ENCODE measurements at regions not wholly inside any gene's neighbourhood (a gene's known extent, or its start where the extent isn't known, plus 50 kb on each side); places are given as distances from the start of the nearest gene placed in this dataset.
A peak's percentile ranks its signal among the peaks of the same experiment; 100 is the strongest.
"Not testable (repeated sequence)": the region's sequence is repeated elsewhere in the genome, so short reads cannot be mapped to it uniquely, and the experiment has no call there.

- Histone ChIP-seq H3K9ac (ENCODE audit: low read depth, low read length, poor library complexity) (no peak overlapping the region), H4K8ac (ENCODE audit: low read depth, low read length) (no peak overlapping the region), H2BK15ac (ENCODE audit: low read length) (peak overlapping the region; percentile 65), H3K4me1 (ENCODE audit: control insufficient read depth in 2 of 2, insufficient read depth in 1 of 2, low read depth in 1 of 2, low read length in 2 of 2) (no peaks in the 10 kb centered on the region), H3K4me2 (ENCODE audit: insufficient read depth, low read length, poor library complexity, severe bottlenecking) (no peak overlapping the region), H3K18ac (ENCODE audit: low read length) (no peak overlapping the region), H3K27me3 (ENCODE audit: control insufficient read depth in 3 of 3, insufficient read depth in 3 of 3, low read depth in 1 of 3, low read length in 3 of 3) (no peaks in the 10 kb centered on the region), H3K36me3 (replicated peaks in 1 of 2; ENCODE audit: control insufficient read depth in 2 of 2, insufficient read depth in 2 of 2, low read length in 2 of 2) (no peaks in the 10 kb centered on the region), H3K9me3 (replicated peaks in 1 of 2; ENCODE audit: control insufficient read depth in 2 of 2, insufficient read depth in 1 of 2, low read depth in 1 of 2, low read length in 2 of 2) (peaks cover 7 to 18% of the 10 kb centered on the region in 2 donors), H2BK5ac (ENCODE audit: low read length) (no peak overlapping the region), H3K4me3 (ENCODE audit: low read length in 2 of 2) (no peak overlapping the region), H2BK12ac (ENCODE audit: low read length) (no peak overlapping the region), H3K79me1 (ENCODE audit: low read depth, low read length) (no peaks in the 10 kb centered on the region), H2AK5ac (ENCODE audit: low read depth, low read length) (no peak overlapping the region), H3K14ac (ENCODE audit: low read length) (no peak overlapping the region), H2BK120ac (ENCODE audit: low read depth, low read length) (no peak overlapping the region), H3K23ac (ENCODE audit: low read depth, low read length, poor library complexity) (no peak overlapping the region), H2AFZ (ENCODE audit: low read length) (no peak overlapping the region), H3K4ac (ENCODE audit: low read length) (no peak overlapping the region), H4K91ac (ENCODE audit: low read depth, low read length, poor library complexity) (no peak overlapping the region), H3K27ac (replicated peaks; ENCODE audit: low read length) (no peak overlapping the region)
- WGBS, 2 donors (ENCODE audit: extremely low coverage in 2 of 2, insufficient read length in 2 of 2, insufficient replicate concordance in 1 of 2): no CpG with 5 or more reads among the region's 1 CpG
- no peak for DNase-seq (ENCODE audit: low spot score)
These were observed 1202.4 kb upstream of the ATXN8OS start for GRCh38 chr13:68905186-68905585.

- Histone ChIP-seq H3K9ac (ENCODE audit: low read depth, low read length, poor library complexity) (no peak overlapping the region), H4K91ac (ENCODE audit: low read depth, low read length, poor library complexity) (no peak overlapping the region), H3K23ac (ENCODE audit: low read depth, low read length, poor library complexity) (no peak overlapping the region), H3K4me1 (ENCODE audit: control insufficient read depth in 2 of 2, insufficient read depth in 1 of 2, low read depth in 1 of 2, low read length in 2 of 2) (peaks cover 2% of the 10 kb centered on the region in 2 donors), H3K4me3 (ENCODE audit: low read length in 2 of 2) (no peak overlapping the region), H3K18ac (ENCODE audit: low read length) (no peak overlapping the region), H2BK15ac (ENCODE audit: low read length) (no peak overlapping the region), H3K4me2 (ENCODE audit: insufficient read depth, low read length, poor library complexity, severe bottlenecking) (no peak overlapping the region), H3K27me3 (ENCODE audit: control insufficient read depth in 3 of 3, insufficient read depth in 3 of 3, low read depth in 1 of 3, low read length in 3 of 3) (no peaks in the 10 kb centered on the region), H2BK12ac (ENCODE audit: low read length) (no peak overlapping the region), H2AFZ (ENCODE audit: low read length) (peak overlapping the region; percentile 51), H2AK5ac (ENCODE audit: low read depth, low read length) (no peak overlapping the region), H3K79me1 (ENCODE audit: low read depth, low read length) (no peaks in the 10 kb centered on the region), H2BK5ac (ENCODE audit: low read length) (no peak overlapping the region), H3K27ac (replicated peaks; ENCODE audit: low read length) (no peak overlapping the region), H3K9me3 (replicated peaks in 1 of 2; ENCODE audit: control insufficient read depth in 2 of 2, insufficient read depth in 1 of 2, low read depth in 1 of 2, low read length in 2 of 2) (peaks cover 0 to 5% of the 10 kb centered on the region in 2 donors), H4K8ac (ENCODE audit: low read depth, low read length) (no peak overlapping the region), H3K36me3 (replicated peaks in 1 of 2; ENCODE audit: control insufficient read depth in 2 of 2, insufficient read depth in 2 of 2, low read length in 2 of 2) (no peaks in the 10 kb centered on the region), H3K14ac (ENCODE audit: low read length) (no peak overlapping the region), H3K4ac (ENCODE audit: low read length) (no peak overlapping the region), H2BK120ac (ENCODE audit: low read depth, low read length) (no peak overlapping the region)
- DNase-seq (ENCODE audit: low spot score): no peak
These were observed 1210.2 kb upstream of the ATXN8OS start for GRCh38 chr13:68897331-68897928.

DNA sequence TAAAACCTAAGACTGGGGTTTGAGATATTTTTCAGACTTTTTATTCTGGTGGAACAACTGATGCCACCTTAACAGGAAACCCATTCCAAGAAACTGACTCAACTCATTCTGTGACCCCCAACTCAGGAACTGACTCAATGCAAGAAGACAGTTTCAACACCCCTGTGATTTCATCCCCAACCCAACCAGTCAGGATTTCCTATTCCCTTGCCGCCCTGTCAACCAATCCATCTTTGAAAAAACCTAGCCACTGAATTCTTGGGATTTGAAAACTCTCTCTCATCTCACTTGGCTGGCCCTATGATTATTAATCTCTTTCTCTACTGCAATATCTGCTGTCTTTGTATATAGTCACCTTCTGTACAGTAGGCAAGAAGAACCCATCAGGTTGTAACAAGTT, 1211.9 kb upstream of the ATXN8OS start:
- Histone ChIP-seq H3K27ac (replicated peaks; ENCODE audit: low read length) (no peak overlapping the region), H3K27me3 (ENCODE audit: control insufficient read depth in 3 of 3, insufficient read depth in 3 of 3, low read depth in 1 of 3, low read length in 3 of 3) (no peaks in the 10 kb centered on the region), H2BK5ac (ENCODE audit: low read length) (no peak overlapping the region), H2BK15ac (ENCODE audit: low read length) (no peak overlapping the region), H2BK120ac (ENCODE audit: low read depth, low read length) (no peak overlapping the region), H3K4ac (ENCODE audit: low read length) (no peak overlapping the region), H2BK12ac (ENCODE audit: low read length) (no peak overlapping the region), H2AFZ (ENCODE audit: low read length) (no peak overlapping the region), H3K4me1 (ENCODE audit: control insufficient read depth in 2 of 2, insufficient read depth in 1 of 2, low read depth in 1 of 2, low read length in 2 of 2) (peaks cover 2% of the 10 kb centered on the region in 2 donors), H3K36me3 (replicated peaks in 1 of 2; ENCODE audit: control insufficient read depth in 2 of 2, insufficient read depth in 2 of 2, low read length in 2 of 2) (no peaks in the 10 kb centered on the region), H2AK5ac (ENCODE audit: low read depth, low read length) (no peak overlapping the region), H3K79me1 (ENCODE audit: low read depth, low read length) (no peaks in the 10 kb centered on the region), H3K23ac (ENCODE audit: low read depth, low read length, poor library complexity) (no peak overlapping the region), H4K8ac (ENCODE audit: low read depth, low read length) (no peak overlapping the region), H3K4me2 (ENCODE audit: insufficient read depth, low read length, poor library complexity, severe bottlenecking) (no peak overlapping the region), H3K9me3 (replicated peaks in 1 of 2; ENCODE audit: control insufficient read depth in 2 of 2, insufficient read depth in 1 of 2, low read depth in 1 of 2, low read length in 2 of 2) (peaks cover 0 to 5% of the 10 kb centered on the region in 2 donors), H3K14ac (ENCODE audit: low read length) (no peak overlapping the region), H3K9ac (ENCODE audit: low read depth, low read length, poor library complexity) (no peak overlapping the region), H4K91ac (ENCODE audit: low read depth, low read length, poor library complexity) (no peak overlapping the region), H3K18ac (ENCODE audit: low read length) (no peak overlapping the region), H3K4me3 (ENCODE audit: low read length in 2 of 2) (no peak overlapping the region)
- WGBS, 2 donors (ENCODE audit: extremely low coverage in 2 of 2, insufficient read length in 2 of 2, insufficient replicate concordance in 1 of 2): no CpG with 5 or more reads among the region's 1 CpG
- no peak for DNase-seq (ENCODE audit: low spot score)

DNA sequence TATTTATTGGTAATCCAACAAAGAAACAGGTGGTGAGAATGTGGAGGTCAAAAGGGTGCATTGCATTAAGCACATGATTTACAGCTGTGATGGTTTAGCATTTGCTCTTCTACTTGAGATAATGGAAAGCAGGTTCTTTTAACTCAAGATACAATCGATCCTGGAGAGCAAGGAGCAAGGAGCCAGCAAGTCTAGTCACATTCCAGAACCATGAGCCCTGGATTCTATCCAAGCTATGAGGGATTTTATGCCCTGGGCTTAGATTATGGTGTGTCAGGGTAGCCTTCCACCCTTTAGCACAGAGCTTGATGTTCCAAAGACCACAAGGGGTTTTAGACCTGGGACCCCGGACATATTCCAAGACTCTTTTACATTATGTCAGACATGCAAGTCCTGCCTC, 1213.9 kb upstream of the ATXN8OS start:
- H3K27me3 ChIP-seq (ENCODE audit: control insufficient read depth in 3 of 3, insufficient read depth in 3 of 3, low read depth in 1 of 3, low read length in 3 of 3); H2BK12ac ChIP-seq (ENCODE audit: low read length); H2AK5ac ChIP-seq (ENCODE audit: low read depth, low read length); H3K18ac ChIP-seq (ENCODE audit: low read length); H4K91ac ChIP-seq (ENCODE audit: low read depth, low read length, poor library complexity); H3K4ac ChIP-seq (ENCODE audit: low read length); H3K23ac ChIP-seq (ENCODE audit: low read depth, low read length, poor library complexity); H2BK120ac ChIP-seq (ENCODE audit: low read depth, low read length); H3K79me1 ChIP-seq (ENCODE audit: low read depth, low read length); H3K36me3 ChIP-seq (replicated peaks in 1 of 2; ENCODE audit: control insufficient read depth in 2 of 2, insufficient read depth in 2 of 2, low read length in 2 of 2); DNase-seq (ENCODE audit: low spot score); H3K14ac ChIP-seq (ENCODE audit: low read length); H4K8ac ChIP-seq (ENCODE audit: low read depth, low read length); H2BK15ac ChIP-seq (ENCODE audit: low read length); H3K4me2 ChIP-seq (ENCODE audit: insufficient read depth, low read length, poor library complexity, severe bottlenecking); H3K9me3 ChIP-seq (replicated peaks in 1 of 2; ENCODE audit: control insufficient read depth in 2 of 2, insufficient read depth in 1 of 2, low read depth in 1 of 2, low read length in 2 of 2); H3K9ac ChIP-seq (ENCODE audit: low read depth, low read length, poor library complexity); H3K4me3 ChIP-seq (ENCODE audit: low read length in 2 of 2); H2BK5ac ChIP-seq (ENCODE audit: low read length); H3K4me1 ChIP-seq (ENCODE audit: control insufficient read depth in 2 of 2, insufficient read depth in 1 of 2, low read depth in 1 of 2, low read length in 2 of 2): not testable (repeated sequence)
- WGBS, 2 donors (ENCODE audit: extremely low coverage in 2 of 2, insufficient read length in 2 of 2, insufficient replicate concordance in 1 of 2): no CpG with 5 or more reads among the region's 2 CpGs
- Histone ChIP-seq H3K27ac (replicated peaks; ENCODE audit: low read length) (peak overlapping the region; percentile 43), H2AFZ (ENCODE audit: low read length) (peak overlapping the region; percentile 43)
